ENCODE measurements at regions not wholly inside any gene's neighbourhood (a gene's known extent, or its start where the extent isn't known, plus 50 kb on each side); places are given as distances from the start of the nearest gene placed in this dataset.

- no peak overlapping the region for H3K27ac ChIP-seq (replicated peaks)
- TF ChIP-seq, protein P1, sequence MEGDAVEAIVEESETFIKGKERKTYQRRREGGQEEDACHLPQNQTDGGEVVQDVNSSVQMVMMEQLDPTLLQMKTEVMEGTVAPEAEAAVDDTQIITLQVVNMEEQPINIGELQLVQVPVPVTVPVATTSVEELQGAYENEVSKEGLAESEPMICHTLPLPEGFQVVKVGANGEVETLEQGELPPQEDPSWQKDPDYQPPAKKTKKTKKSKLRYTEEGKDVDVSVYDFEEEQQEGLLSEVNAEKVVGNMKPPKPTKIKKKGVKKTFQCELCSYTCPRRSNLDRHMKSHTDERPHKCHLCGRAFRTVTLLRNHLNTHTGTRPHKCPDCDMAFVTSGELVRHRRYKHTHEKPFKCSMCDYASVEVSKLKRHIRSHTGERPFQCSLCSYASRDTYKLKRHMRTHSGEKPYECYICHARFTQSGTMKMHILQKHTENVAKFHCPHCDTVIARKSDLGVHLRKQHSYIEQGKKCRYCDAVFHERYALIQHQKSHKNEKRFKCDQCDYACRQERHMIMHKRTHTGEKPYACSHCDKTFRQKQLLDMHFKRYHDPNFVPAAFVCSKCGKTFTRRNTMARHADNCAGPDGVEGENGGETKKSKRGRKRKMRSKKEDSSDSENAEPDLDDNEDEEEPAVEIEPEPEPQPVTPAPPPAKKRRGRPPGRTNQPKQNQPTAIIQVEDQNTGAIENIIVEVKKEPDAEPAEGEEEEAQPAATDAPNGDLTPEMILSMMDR (IDR thresholded peaks at IDR 0.05; ENCODE audit: insufficient read depth, low read length): no peak
- TF ChIP-seq POLR2AphosphoS5 (IDR thresholded peaks at IDR 0.05; ENCODE audit: low read depth): no peak
- no peak for TF ChIP-seq REST (IDR thresholded peaks at IDR 0.05; ENCODE audit: insufficient replicate concordance, low read depth)
- H3K27me3 ChIP-seq (ENCODE audit: insufficient read depth, poor library complexity, severe bottlenecking): no peaks in the 10 kb centered on the region
- DNase-seq (ENCODE audit: low read depth in 1 of 2, low spot score in 1 of 2): no peak
- no peak overlapping the region for H3K4me3 ChIP-seq (replicated peaks; ENCODE audit: insufficient read depth, low read length)
Observed at GRCh38 chr2:239826786-239827522, 198.2 kb downstream of the NDUFA10 start.

- Histone ChIP-seq H3K4me3 (replicated peaks; ENCODE audit: insufficient read depth, low read length) (no peak overlapping the region), H3K27ac (replicated peaks) (no peak overlapping the region), H3K27me3 (ENCODE audit: insufficient read depth, poor library complexity, severe bottlenecking) (no peaks in the 10 kb centered on the region)
- TF ChIP-seq POLR2AphosphoS5 (IDR thresholded peaks at IDR 0.05; ENCODE audit: low read depth): no peak
- TF ChIP-seq, protein P1 (IDR thresholded peaks at IDR 0.05; ENCODE audit: insufficient read depth, low read length): no peak
- no peak for TF ChIP-seq SPI1 (IDR thresholded peaks at IDR 0.05; ENCODE audit: borderline replicate concordance, low read depth)
- TF ChIP-seq REST (IDR thresholded peaks at IDR 0.05; ENCODE audit: insufficient replicate concordance, low read depth): no peak
- no peak for TF ChIP-seq GABPA (IDR thresholded peaks at IDR 0.05; ENCODE audit: low read depth)
- DNase-seq (ENCODE audit: low read depth in 1 of 2, low spot score in 1 of 2): no peak
Observed at GRCh38 chr2:239826376-239826775, 198.8 kb downstream of the NDUFA10 start.

DNA sequence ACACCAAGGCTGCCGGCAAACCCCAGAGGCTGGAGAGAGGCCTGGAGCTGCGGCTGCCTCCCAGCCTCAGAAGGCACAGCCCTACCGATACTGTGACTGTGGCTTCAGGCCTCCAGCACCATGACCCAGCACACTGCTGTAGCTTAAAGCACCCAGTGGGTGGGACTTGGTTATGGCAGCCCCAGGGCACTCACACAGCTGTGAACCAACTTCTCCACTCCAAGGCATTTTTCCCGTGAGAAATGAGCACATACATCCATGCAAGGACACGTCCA is 199.5 kb downstream of the NDUFA10 start:
- H3K27ac ChIP-seq (replicated peaks): no peak overlapping the region
- no peak for TF ChIP-seq SPI1 (IDR thresholded peaks at IDR 0.05; ENCODE audit: borderline replicate concordance, low read depth)
- no peak for TF ChIP-seq GABPA (IDR thresholded peaks at IDR 0.05; ENCODE audit: low read depth)
- no peak for TF ChIP-seq POLR2AphosphoS5 (IDR thresholded peaks at IDR 0.05; ENCODE audit: low read depth)
- no peak for TF ChIP-seq REST (IDR thresholded peaks at IDR 0.05; ENCODE audit: insufficient replicate concordance, low read depth)
- DNase-seq (ENCODE audit: low read depth in 1 of 2, low spot score in 1 of 2): no peak
- no peak overlapping the region for H3K4me3 ChIP-seq (replicated peaks; ENCODE audit: insufficient read depth, low read length)
- no peaks in the 10 kb centered on the region for H3K27me3 ChIP-seq (ENCODE audit: insufficient read depth, poor library complexity, severe bottlenecking)
